HL-60 (cell line): ENCODE measurements at regions not wholly inside any gene's neighbourhood (a gene's known extent, or its start where the extent isn't known, plus 50 kb on each side); places are given as distances from the start of the nearest gene placed in this dataset.

Source experiments
- DNase-seq, 2 experiments: peaks; one replicate each; pipeline ENCODE4 v3.0.0-alpha.2; 2010 to 2020; ENCODE audit warnings: low read depth in 1 of 2, low spot score in 1 of 2
- H3K27ac ChIP-seq: fragments of 250-450 bp; sonication (Bioruptor Pico); replicated peaks from 2 replicates; pipeline ENCODE4 v1.5.1; 2020; ENCODE audit warnings: mild to moderate bottlenecking, moderate library complexity
- H3K27me3 ChIP-seq: fragments of 250-450 bp; sonication (Bioruptor Pico); 2 replicates; pipeline ENCODE4 v1.5.1; 2021; ENCODE audit warnings: mild to moderate bottlenecking, moderate library complexity; ENCODE audit not compliant: insufficient read depth, poor library complexity, severe bottlenecking
- H3K4me3 ChIP-seq: replicated peaks from 2 replicates; pipeline ENCODE4 v1.5.1; 2011; ENCODE audit warnings: mild to moderate bottlenecking, control low read depth, low read length; ENCODE audit not compliant: insufficient read depth
- CTCF ChIP-seq: IDR thresholded peaks from one replicate; pipeline ENCODE4 v1.5.1; 2011; ENCODE audit warnings: low read length, control low read depth, inconsistent platforms; ENCODE audit not compliant: insufficient read depth
- GABPA ChIP-seq: IDR thresholded peaks from 2 replicates; pipeline ENCODE4 v1.6.1; 2012; ENCODE audit warnings: low read depth
- POLR2AphosphoS5 ChIP-seq: IDR thresholded peaks from 2 replicates; pipeline ENCODE4 v1.6.1; 2012; ENCODE audit warnings: low read depth
- REST ChIP-seq: IDR thresholded peaks from 2 replicates; pipeline ENCODE4 v1.6.1; 2012; ENCODE audit warnings: low read depth; ENCODE audit not compliant: insufficient replicate concordance
- SPI1 ChIP-seq: IDR thresholded peaks from 2 replicates; pipeline ENCODE4 v1.6.1; 2012; ENCODE audit warnings: low read depth, mild to moderate bottlenecking, borderline replicate concordance

- no peak overlapping the region for H3K4me3 ChIP-seq
Measured at GRCh38 chr3:177976866-177977265, 559.4 kb upstream of the KCNMB2 start.

GRCh38 chr3:177977381-177978158, 558.7 kb upstream of the KCNMB2 start:
- Histone ChIP-seq H3K27ac (no peak overlapping the region), H3K27me3 (no peaks in the 10 kb centered on the region), H3K4me3 (no peak overlapping the region)
- no peak for DNase-seq
- TF ChIP-seq CTCF = no peak
- no peak for TF ChIP-seq SPI1
- TF ChIP-seq POLR2AphosphoS5 = no peak
- no peak for TF ChIP-seq REST
- TF ChIP-seq GABPA = no peak

More at GRCh38 chr3:177976866-177977265, 559.4 kb upstream of the KCNMB2 start:
- no peak for DNase-seq
- TF ChIP-seq GABPA (no peak), POLR2AphosphoS5 (no peak), SPI1 (no peak), CTCF (no peak), REST (no peak)
- Histone ChIP-seq H3K27ac (no peak overlapping the region), H3K27me3 (no peaks in the 10 kb centered on the region)

GRCh38 chr3:177978946-177979345, 557.3 kb upstream of the KCNMB2 start:
- no peak overlapping the region for H3K4me3 ChIP-seq
- no peaks in the 10 kb centered on the region for H3K27me3 ChIP-seq
- TF ChIP-seq POLR2AphosphoS5 = no peak
- TF ChIP-seq SPI1 = no peak
- no peak for TF ChIP-seq CTCF
- TF ChIP-seq GABPA = no peak
- no peak for TF ChIP-seq REST
- no peak overlapping the region for H3K27ac ChIP-seq
- DNase-seq = no peak
